ENCODE measurements at regions not wholly inside any gene's neighbourhood (a gene's known extent, or its start where the extent isn't known, plus 50 kb on each side); places are given as distances from the start of the nearest gene placed in this dataset.
"Not testable (repeated sequence)": the region's sequence is repeated elsewhere in the genome, so short reads cannot be mapped to it uniquely, and the experiment has no call there.

GRCh38 chr17:16832853-16833252 lies 139.1 kb downstream of the TNFRSF13B start:
- not testable (repeated sequence) for TF ChIP-seq CREB5 (CRISPR knock-in tag; IDR thresholded peaks at IDR 0.05; ENCODE audit: low read depth); CSRNP3 (CRISPR knock-in tag; IDR thresholded peaks at IDR 0.05); ZNF565 (CRISPR knock-in tag; conservative IDR thresholded peaks at IDR 0.05; ENCODE audit: low read depth); ESRRG (CRISPR knock-in tag; IDR thresholded peaks at IDR 0.05); CSDC2 (CRISPR knock-in tag; IDR thresholded peaks at IDR 0.05); POU6F1 (CRISPR knock-in tag; IDR thresholded peaks at IDR 0.05; ENCODE audit: borderline replicate concordance, low read depth); ZFP30 (CRISPR knock-in tag; IDR thresholded peaks at IDR 0.05); ZC3H10 (CRISPR knock-in tag; IDR thresholded peaks at IDR 0.05); ZFP3 (CRISPR knock-in tag; IDR thresholded peaks at IDR 0.05); ARNTL (CRISPR knock-in tag; IDR thresholded peaks at IDR 0.05; ENCODE audit: borderline replicate concordance, low read depth)
- TF ChIP-seq, protein P1, sequence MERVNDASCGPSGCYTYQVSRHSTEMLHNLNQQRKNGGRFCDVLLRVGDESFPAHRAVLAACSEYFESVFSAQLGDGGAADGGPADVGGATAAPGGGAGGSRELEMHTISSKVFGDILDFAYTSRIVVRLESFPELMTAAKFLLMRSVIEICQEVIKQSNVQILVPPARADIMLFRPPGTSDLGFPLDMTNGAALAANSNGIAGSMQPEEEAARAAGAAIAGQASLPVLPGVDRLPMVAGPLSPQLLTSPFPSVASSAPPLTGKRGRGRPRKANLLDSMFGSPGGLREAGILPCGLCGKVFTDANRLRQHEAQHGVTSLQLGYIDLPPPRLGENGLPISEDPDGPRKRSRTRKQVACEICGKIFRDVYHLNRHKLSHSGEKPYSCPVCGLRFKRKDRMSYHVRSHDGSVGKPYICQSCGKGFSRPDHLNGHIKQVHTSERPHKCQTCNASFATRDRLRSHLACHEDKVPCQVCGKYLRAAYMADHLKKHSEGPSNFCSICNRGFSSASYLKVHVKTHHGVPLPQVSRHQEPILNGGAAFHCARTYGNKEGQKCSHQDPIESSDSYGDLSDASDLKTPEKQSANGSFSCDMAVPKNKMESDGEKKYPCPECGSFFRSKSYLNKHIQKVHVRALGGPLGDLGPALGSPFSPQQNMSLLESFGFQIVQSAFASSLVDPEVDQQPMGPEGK (CRISPR knock-in tag; IDR thresholded peaks at IDR 0.05; ENCODE audit: borderline replicate concordance): not testable (repeated sequence)

Data from SK-N-SH treated with all-trans-retinoic acid at 6 μM for 48 hours (cell line).